B cell (primary cell): ENCODE measurements at regions not wholly inside any gene's neighbourhood (a gene's known extent, or its start where the extent isn't known, plus 50 kb on each side); places are given as distances from the start of the nearest gene placed in this dataset.

Source experiments
- ATAC-seq: fragments of 200-7000 bp; cut with Tn5 transposase; one replicate; pipeline ENCODE4 v1.10.0; 2021; ENCODE audit warnings: low read depth, mild to moderate bottlenecking, moderate number of reproducible peaks, moderate library complexity
- CTCF ChIA-PET: fragments of 350-600 bp; sonication (Branson Sonifier 250); formaldehyde crosslinking; loops from one replicate; lab custom pipeline; 2021; ENCODE audit warnings: antibody characterized with exemption, inconsistent platforms; lab: Charles Lee
- POLR2A ChIA-PET: fragments of 350-600 bp; sonication (Branson Sonifier 250); formaldehyde crosslinking; loops from one replicate; lab custom pipeline; 2021; ENCODE audit warnings: antibody characterized with exemption; lab: Charles Lee
- DNase-seq: peaks from one replicate; pipeline ENCODE4 v3.0.0; 2013
- H2AFZ ChIP-seq: 2 replicates; pipeline ENCODE4 v1.6.1; 2012; ENCODE audit warnings: mild to moderate bottlenecking, low read depth, low read length; ENCODE audit not compliant: insufficient read depth, poor library complexity, severe bottlenecking
- H3K27ac ChIP-seq, 2 donors: 1 replicate in 1 of 2; 2 replicates in 1 of 2; pipeline ENCODE4 v1.5.1; 2012 to 2013; ENCODE audit warnings: low read length in 2 of 2, mild to moderate bottlenecking in 2 of 2, moderate library complexity in 1 of 2
- H3K27me3 ChIP-seq, 4 experiments: fragments of 200-600 bp in 1 of 4; sonication (generic) in 1 of 4; replicated peaks in 1 of 4; 1 replicate in 2 of 4; 2 replicates in 2 of 4; pipeline versions ENCODE4 v1.6.1 to v1.7.0; 2013 to 2016; ENCODE audit warnings: low read length in 3 of 4, mild to moderate bottlenecking in 2 of 4, mixed read lengths in 1 of 4, moderate library complexity in 1 of 4; ENCODE audit not compliant: insufficient read depth in 4 of 4, control insufficient read depth in 3 of 4; ENCODE audit errors: control extremely low read depth in 1 of 4
- H3K36me3 ChIP-seq, 2 experiments: replicated peaks in 1 of 2; 1 replicate in 1 of 2; 2 replicates in 1 of 2; pipeline versions ENCODE4 v1.6.1 to v1.7.1; 2013; ENCODE audit warnings: low read length in 1 of 2; ENCODE audit not compliant: insufficient read depth in 2 of 2, control insufficient read depth in 1 of 2; ENCODE audit errors: control extremely low read depth in 1 of 2, extremely low read depth in 1 of 2
- H3K4me1 ChIP-seq, 2 donors: fragments of 200-600 bp in 1 of 2; sonication (generic) in 1 of 2; 1 replicate in 1 of 2; 2 replicates in 1 of 2; pipeline versions ENCODE4 v1.5.1 to v1.6.1; 2013 to 2017; ENCODE audit warnings: low read length in 2 of 2; ENCODE audit not compliant: control insufficient read depth in 2 of 2, insufficient read depth in 2 of 2
- H3K4me2 ChIP-seq: replicated peaks from 2 replicates; pipeline ENCODE3; 2012; ENCODE audit warnings: mild to moderate bottlenecking, low read depth, low read length; ENCODE audit not compliant: poor library complexity, severe bottlenecking
- H3K4me3 ChIP-seq, 5 experiments: fragments of 200-600 bp in 1 of 5; sonication (generic) in 1 of 5; 1 replicate in 3 of 5; 2 replicates in 2 of 5; pipeline versions ENCODE4 v1.5.1 to v1.7.0; 2011 to 2016; ENCODE audit warnings: low read length in 4 of 5, mild to moderate bottlenecking in 4 of 5, low read depth in 2 of 5, control low read depth in 1 of 5, moderate library complexity in 1 of 5; ENCODE audit not compliant: insufficient read depth in 1 of 5; ENCODE audit errors: control extremely low read depth in 1 of 5, extremely low read depth in 1 of 5
- H3K79me2 ChIP-seq: fragments of 200-600 bp; sonication (generic); one replicate; pipeline ENCODE4 v1.6.0; 2016; ENCODE audit warnings: low read length; ENCODE audit not compliant: control insufficient read depth, insufficient read depth
- H3K9ac ChIP-seq: fragments of 200-600 bp; sonication (generic); 2 replicates; pipeline ENCODE4 v1.6.1; 2017; ENCODE audit warnings: mild to moderate bottlenecking, low read length, moderate library complexity
- H3K9me3 ChIP-seq, 3 donors: one replicate each; pipeline versions ENCODE4 v1.6.1 to v1.7.1; 2013; ENCODE audit warnings: low read length in 2 of 3; ENCODE audit not compliant: control insufficient read depth in 2 of 3, insufficient read depth in 1 of 3; ENCODE audit errors: control extremely low read depth in 1 of 3
- H4K20me1 ChIP-seq: 2 replicates; pipeline ENCODE4 v1.6.0; 2012; ENCODE audit warnings: mild to moderate bottlenecking, low read length; ENCODE audit not compliant: insufficient read depth, control insufficient read depth, poor library complexity, severe bottlenecking
- H3K27ac Mint-ChIP-seq: one replicate; pipeline ENCODE4 v1.8.0; 2021; ENCODE audit warnings: mixed read lengths
- H3K27me3 Mint-ChIP-seq: one replicate; pipeline ENCODE4 v1.8.0; 2021; ENCODE audit warnings: mixed read lengths
- H3K4me1 Mint-ChIP-seq: one replicate; pipeline ENCODE4 v1.8.0; 2021; ENCODE audit warnings: mixed read lengths
- H3K4me3 Mint-ChIP-seq: one replicate; pipeline ENCODE4 v1.8.0; 2021; ENCODE audit warnings: mixed read lengths
- H3K9me3 Mint-ChIP-seq: one replicate; pipeline ENCODE4 v1.8.0; 2022; ENCODE audit warnings: mixed read lengths; ENCODE audit not compliant: insufficient read depth
- CTCF ChIP-seq: fragments of 200-600 bp; IDR thresholded peaks from one replicate; pipeline ENCODE4 v1.8.0; 2022; ENCODE audit warnings: antibody characterized with exemption, mild to moderate bottlenecking
- EZH2 ChIP-seq: IDR thresholded peaks from 2 replicates; pipeline ENCODE4 v1.6.1; 2012; ENCODE audit warnings: borderline replicate concordance, low read depth, mild to moderate bottlenecking, moderate library complexity, low read length; ENCODE audit not compliant: insufficient read depth, poor library complexity, severe bottlenecking
- WGBS: methylation state at CpG from one replicate; pipeline ENCODE4 v1.1.5; 2013; ENCODE audit warnings: missing lambda C conversion rate; ENCODE audit not compliant: insufficient coverage; 5-methylcytosine and 5-hydroxymethylcytosine counted together
- intact Hi-C: fragments of 100-400 bp; cut with micrococcal nuclease; formaldehyde crosslinking; loops from one replicate; pipeline ENCODE4 v1.10.0; 2022

DNA sequence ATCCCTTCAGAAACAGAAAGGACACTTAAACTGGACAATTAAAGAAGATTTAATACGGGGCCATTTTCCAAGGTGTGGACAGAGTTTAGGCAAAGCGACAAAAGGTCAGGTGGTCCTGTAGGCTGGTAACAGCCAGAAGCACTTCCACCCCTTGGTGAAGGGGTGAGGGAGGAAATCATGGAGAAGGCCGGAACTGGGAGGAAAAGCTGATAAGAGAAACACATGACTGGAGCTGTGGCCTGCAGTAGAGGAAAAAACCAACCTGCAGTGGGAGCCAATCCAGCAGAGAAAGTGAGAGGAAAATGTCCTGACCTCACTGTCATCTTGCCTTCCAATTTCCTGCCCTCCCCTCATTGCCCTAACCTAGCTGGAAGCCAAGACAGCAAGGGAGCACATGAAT is 249.8 kb downstream of the LMO4 start:
- no peak overlapping the region for H3K27ac Mint-ChIP-seq
- H3K9ac ChIP-seq, result no peak overlapping the region
- H3K4me2 ChIP-seq, result no peak overlapping the region
- H3K27ac ChIP-seq, result no peak overlapping the region
- H3K4me1 Mint-ChIP-seq, result no peaks in the 10 kb centered on the region
- H3K27me3 Mint-ChIP-seq, result no peaks in the 10 kb centered on the region
- no peaks in the 10 kb centered on the region for H3K4me1 ChIP-seq
- ChIA-PET POLR2A (interaction anchor here (0.6 kb wide), 1 partner anchor 7 kb away, joined by 3 read pairs; no protein-coding TSS in a partner anchor), CTCF (no interaction called here)
- H3K27me3 ChIP-seq, result no peaks in the 10 kb centered on the region
- WGBS, result 20% methylated on average over 2 of the region's 3 CpGs
- no peak overlapping the region for H2AFZ ChIP-seq
- no peak overlapping the region for H3K4me3 Mint-ChIP-seq
- no peaks in the 10 kb centered on the region for H3K9me3 Mint-ChIP-seq
- no peak for TF ChIP-seq EZH2
- TF ChIP-seq CTCF, result no peak
- H3K36me3 ChIP-seq, result no peaks in the 10 kb centered on the region
- H3K9me3 ChIP-seq, result no peaks in the 10 kb centered on the region
- no peaks in the 10 kb centered on the region for H4K20me1 ChIP-seq
- H3K79me2 ChIP-seq, result no peaks in the 10 kb centered on the region
- ATAC-seq (no peak), DNase-seq (no peak)
- intact Hi-C loops, result no loop called here
- H3K4me3 ChIP-seq, result no peak overlapping the region

DNA sequence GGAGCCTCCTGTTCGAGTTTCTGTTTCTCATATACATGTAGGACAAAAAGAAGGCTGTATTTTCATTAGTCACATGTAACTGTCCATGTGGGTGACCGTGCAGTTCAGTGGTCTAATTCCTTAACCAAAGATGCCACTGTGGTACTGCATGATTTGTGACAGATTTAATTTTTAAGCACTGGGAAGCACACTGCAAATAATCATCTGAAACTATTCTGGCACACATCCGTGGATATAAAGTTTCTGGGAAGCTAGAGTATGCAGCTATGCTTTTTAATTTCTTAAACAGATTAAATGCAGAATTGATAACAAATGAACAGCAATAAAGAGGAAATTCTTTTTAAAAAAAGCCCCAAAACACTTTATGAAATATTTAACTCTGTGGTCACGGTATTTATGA is 254.8 kb downstream of the LMO4 start:
- TF ChIP-seq CTCF (no peak), EZH2 (no peak)
- WGBS, result no CpG with 5 or more reads among the region's 4 CpGs

More for the DNA sequence above, 254.8 kb downstream of the LMO4 start:
- Mint-ChIP-seq H3K9me3 (no peaks in the 10 kb centered on the region), H3K27me3 (no peaks in the 10 kb centered on the region), H3K4me3 (no peak overlapping the region), H3K27ac (no peak overlapping the region), H3K4me1 (peaks cover 17% of the 10 kb centered on the region)
- ATAC-seq, result no peak
- H3K4me2 ChIP-seq, result no peak overlapping the region
- H3K9ac ChIP-seq, result no peak overlapping the region
- intact Hi-C loops, result no loop called here
- no peaks in the 10 kb centered on the region for H3K79me2 ChIP-seq
- H3K4me3 ChIP-seq, result no peak overlapping the region
- peaks cover 16 to 17% of the 10 kb centered on the region in 2 donors for H3K4me1 ChIP-seq
- no peaks in the 10 kb centered on the region for H3K27me3 ChIP-seq
- no peaks in the 10 kb centered on the region for H3K36me3 ChIP-seq
- DNase-seq, result no peak
- no peak overlapping the region for H3K27ac ChIP-seq
- no peaks in the 10 kb centered on the region for H3K9me3 ChIP-seq
- H2AFZ ChIP-seq, result no peak overlapping the region
- POLR2A ChIA-PET, result no interaction called here
- no peaks in the 10 kb centered on the region for H4K20me1 ChIP-seq
- CTCF ChIA-PET, result interaction anchor here (1.4 kb wide), 1 partner anchor 371 kb away, joined by 3 read pairs; no protein-coding TSS in a partner anchor
